Liver (tissue), 8 donors: ENCODE measurements at regions not wholly inside any gene's neighbourhood (a gene's known extent, or its start where the extent isn't known, plus 50 kb on each side); places are given as distances from the start of the nearest gene placed in this dataset.

ENCODE experiments used
- DNase-seq: peaks from one replicate; pipeline ENCODE4 v3.0.0-alpha.2; 2017; ENCODE audit warnings: low spot score
- H3K27ac ChIP-seq, 2 donors: one replicate each; pipeline ENCODE4 v1.7.0; 2013; ENCODE audit warnings: inconsistent platforms in 2 of 2, low read length in 2 of 2, control low read depth in 1 of 2, low read depth in 1 of 2, mild to moderate bottlenecking in 1 of 2
- H3K27me3 ChIP-seq, 4 donors: one replicate each; pipeline versions ENCODE4 v1.6.1 to v1.7.0; 2013; ENCODE audit warnings: low read length in 3 of 4, inconsistent platforms in 1 of 4, mild to moderate bottlenecking in 1 of 4, moderate library complexity in 1 of 4; ENCODE audit not compliant: control insufficient read depth in 4 of 4, insufficient read depth in 4 of 4
- H3K36me3 ChIP-seq, 4 donors: one replicate each; pipeline versions ENCODE4 v1.6.1 to v1.7.0; 2013; ENCODE audit warnings: low read length in 3 of 4, mild to moderate bottlenecking in 3 of 4, low read depth in 1 of 4, moderate library complexity in 1 of 4; ENCODE audit not compliant: control insufficient read depth in 4 of 4, insufficient read depth in 3 of 4
- H3K4me1 ChIP-seq, 4 donors: one replicate each; pipeline versions ENCODE4 v1.6.1 to v1.7.0; 2013; ENCODE audit warnings: low read length in 3 of 4, mild to moderate bottlenecking in 3 of 4, moderate library complexity in 1 of 4; ENCODE audit not compliant: control insufficient read depth in 4 of 4, insufficient read depth in 4 of 4
- H3K4me3 ChIP-seq, 3 donors: one replicate each; pipeline versions ENCODE4 v1.6.1 to v1.7.0; 2013; ENCODE audit warnings: low read length in 3 of 3, control low read depth in 1 of 3, low read depth in 1 of 3, mild to moderate bottlenecking in 1 of 3
- H3K9ac ChIP-seq, 2 donors: one replicate each; pipeline ENCODE4 v1.7.0; 2013; ENCODE audit warnings: low read length in 2 of 2, mild to moderate bottlenecking in 2 of 2, moderate library complexity in 2 of 2, control low read depth in 1 of 2, low read depth in 1 of 2
- H3K9me3 ChIP-seq, 4 donors: one replicate each; pipeline versions ENCODE4 v1.6.1 to v1.7.0; 2013; ENCODE audit warnings: low read length in 3 of 4; ENCODE audit not compliant: control insufficient read depth in 4 of 4
- EGR1 ChIP-seq, 2 donors: IDR thresholded peaks; 2 replicates each; pipeline ENCODE4 v1.6.1; 2016 to 2018; ENCODE audit warnings: antibody characterized with exemption in 2 of 2, low read depth in 2 of 2
- FOXA1 ChIP-seq: IDR thresholded peaks from 2 replicates; pipeline ENCODE4 v1.6.1; 2016; ENCODE audit warnings: antibody characterized with exemption
- FOXA2 ChIP-seq: IDR thresholded peaks from 2 replicates; pipeline ENCODE4 v1.6.1; 2016; ENCODE audit warnings: antibody characterized with exemption
- GABPA ChIP-seq, 2 donors: IDR thresholded peaks in 1 of 2; conservative IDR thresholded peaks in 1 of 2; 2 replicates each; pipeline ENCODE4 v1.6.1; 2016; ENCODE audit warnings: antibody characterized with exemption in 2 of 2, mild to moderate bottlenecking in 1 of 2, moderate library complexity in 1 of 2
- HNF4G ChIP-seq: IDR thresholded peaks from 2 replicates; pipeline ENCODE4 v1.6.1; 2016; ENCODE audit warnings: antibody characterized with exemption
- JUND ChIP-seq, 2 donors: IDR thresholded peaks; 2 replicates each; pipeline ENCODE4 v1.6.1; 2016; ENCODE audit warnings: antibody characterized with exemption in 2 of 2
- NR2F2 ChIP-seq: IDR thresholded peaks from 2 replicates; pipeline ENCODE4 v1.6.1; 2016; ENCODE audit warnings: antibody characterized with exemption
- RAD21 ChIP-seq, 2 donors: IDR thresholded peaks; 2 replicates each; pipeline ENCODE4 v1.6.1; 2016; ENCODE audit warnings: antibody characterized with exemption in 2 of 2, mild to moderate bottlenecking in 2 of 2
- RXRA ChIP-seq, 2 donors: IDR thresholded peaks; 2 replicates each; pipeline ENCODE4 v1.6.1; 2017 to 2018; ENCODE audit warnings: antibody characterized with exemption in 2 of 2, mild to moderate bottlenecking in 1 of 2
- SP1 ChIP-seq: IDR thresholded peaks from 2 replicates; pipeline ENCODE4 v1.6.1; 2018; ENCODE audit warnings: antibody characterized with exemption, mild to moderate bottlenecking
- TAF1 ChIP-seq: conservative IDR thresholded peaks from 2 replicates; pipeline ENCODE4 v1.6.1; 2016; ENCODE audit warnings: antibody characterized with exemption, mild to moderate bottlenecking
- YY1 ChIP-seq: IDR thresholded peaks from 2 replicates; pipeline ENCODE4 v1.6.1; 2016; ENCODE audit warnings: antibody characterized with exemption, mild to moderate bottlenecking
- WGBS: extraction: QIAGEN DNeasy Blood & Tissue Kit; methylation state at CpG from one replicate; pipeline ENCODE4 v1.1.7; 2013; 5-methylcytosine and 5-hydroxymethylcytosine counted together
- TF ChIP-seq, protein P1 (sequence below): IDR thresholded peaks from 2 replicates; pipeline ENCODE4 v1.6.1; 2016; ENCODE audit warnings: antibody characterized with exemption
- TF ChIP-seq, protein P2 (sequence below): fragments of 150-350 bp; IDR thresholded peaks from 2 replicates; pipeline ENCODE4 v1.5.1; 2017; ENCODE audit warnings: improper control_type of control experiment, low read depth, low read length; ENCODE audit not compliant: missing input control
- TF ChIP-seq, protein P3 (sequence below): IDR thresholded peaks from 2 replicates; pipeline ENCODE4 v1.6.1; 2016; ENCODE audit warnings: antibody characterized with exemption
- TF ChIP-seq, protein P4 (sequence below): IDR thresholded peaks from 2 replicates; pipeline ENCODE4 v1.6.1; 2016; ENCODE audit warnings: antibody characterized with exemption, mild to moderate bottlenecking
- TF ChIP-seq, protein P5 (sequence below): IDR thresholded peaks from 2 replicates; pipeline ENCODE4 v1.6.1; 2016; ENCODE audit warnings: antibody characterized with exemption
- donor health status: healthy.
- donor health status: healthy.
- donor health status: healthy.
- donor health status: healthy.
- donor health status: healthy.

DNA sequence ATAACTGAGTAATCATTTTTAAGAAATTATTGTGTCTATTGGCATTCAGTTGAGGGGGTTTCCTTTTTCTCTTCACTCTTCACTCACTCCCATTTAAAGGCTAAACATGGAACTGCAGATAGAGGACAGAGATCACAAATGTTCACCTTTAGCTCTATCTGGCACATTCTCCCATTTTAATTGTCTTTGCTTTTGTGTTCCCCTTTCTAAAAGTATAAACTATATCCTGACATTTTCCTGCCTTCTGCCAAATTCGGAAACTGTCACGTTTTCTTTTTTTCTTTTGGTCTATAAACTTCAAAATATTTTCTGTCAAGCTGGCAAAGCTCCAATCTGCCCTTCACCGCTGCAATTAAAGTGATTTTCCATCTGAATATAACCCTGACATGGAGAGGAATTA lies 219.8 kb upstream of the CDKN3 start:
- peaks cover 0 to 4% (median 1%) of the 10 kb centered on the region in 4 donors for H3K4me1 ChIP-seq
- no peak for DNase-seq

More for the DNA sequence above, 219.8 kb upstream of the CDKN3 start:
- Histone ChIP-seq H3K4me3 (no peak overlapping the region), H3K27ac (no peak overlapping the region), H3K27me3 (no peaks in the 10 kb centered on the region), H3K36me3 (no peaks in the 10 kb centered on the region), H3K9ac (no peak overlapping the region), H3K9me3 (no peaks in the 10 kb centered on the region)
- TF ChIP-seq FOXA2 (no peak), TAF1 (no peak), YY1 (no peak), GABPA (IDR thresholded peaks at IDR 0.05 in 1 of 2, conservative IDR thresholded peaks at IDR 0.05 in 1 of 2) (no peak), SP1 (no peak), RAD21 (IDR thresholded peaks at IDR 0.05) (no peak), JUND (IDR thresholded peaks at IDR 0.05) (no peak), RXRA (IDR thresholded peaks at IDR 0.05) (no peak), EGR1 (IDR thresholded peaks at IDR 0.05; ENCODE audit: low read depth in 2 of 2) (no peak), FOXA1 (no peak), NR2F2 (no peak), HNF4G (no peak)
- TF ChIP-seq, protein P1, sequence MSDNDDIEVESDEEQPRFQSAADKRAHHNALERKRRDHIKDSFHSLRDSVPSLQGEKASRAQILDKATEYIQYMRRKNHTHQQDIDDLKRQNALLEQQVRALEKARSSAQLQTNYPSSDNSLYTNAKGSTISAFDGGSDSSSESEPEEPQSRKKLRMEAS = no peak
- TF ChIP-seq, protein P2, sequence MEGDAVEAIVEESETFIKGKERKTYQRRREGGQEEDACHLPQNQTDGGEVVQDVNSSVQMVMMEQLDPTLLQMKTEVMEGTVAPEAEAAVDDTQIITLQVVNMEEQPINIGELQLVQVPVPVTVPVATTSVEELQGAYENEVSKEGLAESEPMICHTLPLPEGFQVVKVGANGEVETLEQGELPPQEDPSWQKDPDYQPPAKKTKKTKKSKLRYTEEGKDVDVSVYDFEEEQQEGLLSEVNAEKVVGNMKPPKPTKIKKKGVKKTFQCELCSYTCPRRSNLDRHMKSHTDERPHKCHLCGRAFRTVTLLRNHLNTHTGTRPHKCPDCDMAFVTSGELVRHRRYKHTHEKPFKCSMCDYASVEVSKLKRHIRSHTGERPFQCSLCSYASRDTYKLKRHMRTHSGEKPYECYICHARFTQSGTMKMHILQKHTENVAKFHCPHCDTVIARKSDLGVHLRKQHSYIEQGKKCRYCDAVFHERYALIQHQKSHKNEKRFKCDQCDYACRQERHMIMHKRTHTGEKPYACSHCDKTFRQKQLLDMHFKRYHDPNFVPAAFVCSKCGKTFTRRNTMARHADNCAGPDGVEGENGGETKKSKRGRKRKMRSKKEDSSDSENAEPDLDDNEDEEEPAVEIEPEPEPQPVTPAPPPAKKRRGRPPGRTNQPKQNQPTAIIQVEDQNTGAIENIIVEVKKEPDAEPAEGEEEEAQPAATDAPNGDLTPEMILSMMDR = no peak
- TF ChIP-seq, protein P3, sequence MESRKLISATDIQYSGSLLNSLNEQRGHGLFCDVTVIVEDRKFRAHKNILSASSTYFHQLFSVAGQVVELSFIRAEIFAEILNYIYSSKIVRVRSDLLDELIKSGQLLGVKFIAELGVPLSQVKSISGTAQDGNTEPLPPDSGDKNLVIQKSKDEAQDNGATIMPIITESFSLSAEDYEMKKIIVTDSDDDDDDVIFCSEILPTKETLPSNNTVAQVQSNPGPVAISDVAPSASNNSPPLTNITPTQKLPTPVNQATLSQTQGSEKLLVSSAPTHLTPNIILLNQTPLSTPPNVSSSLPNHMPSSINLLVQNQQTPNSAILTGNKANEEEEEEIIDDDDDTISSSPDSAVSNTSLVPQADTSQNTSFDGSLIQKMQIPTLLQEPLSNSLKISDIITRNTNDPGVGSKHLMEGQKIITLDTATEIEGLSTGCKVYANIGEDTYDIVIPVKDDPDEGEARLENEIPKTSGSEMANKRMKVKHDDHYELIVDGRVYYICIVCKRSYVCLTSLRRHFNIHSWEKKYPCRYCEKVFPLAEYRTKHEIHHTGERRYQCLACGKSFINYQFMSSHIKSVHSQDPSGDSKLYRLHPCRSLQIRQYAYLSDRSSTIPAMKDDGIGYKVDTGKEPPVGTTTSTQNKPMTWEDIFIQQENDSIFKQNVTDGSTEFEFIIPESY = no peak
- TF ChIP-seq, protein P4, sequence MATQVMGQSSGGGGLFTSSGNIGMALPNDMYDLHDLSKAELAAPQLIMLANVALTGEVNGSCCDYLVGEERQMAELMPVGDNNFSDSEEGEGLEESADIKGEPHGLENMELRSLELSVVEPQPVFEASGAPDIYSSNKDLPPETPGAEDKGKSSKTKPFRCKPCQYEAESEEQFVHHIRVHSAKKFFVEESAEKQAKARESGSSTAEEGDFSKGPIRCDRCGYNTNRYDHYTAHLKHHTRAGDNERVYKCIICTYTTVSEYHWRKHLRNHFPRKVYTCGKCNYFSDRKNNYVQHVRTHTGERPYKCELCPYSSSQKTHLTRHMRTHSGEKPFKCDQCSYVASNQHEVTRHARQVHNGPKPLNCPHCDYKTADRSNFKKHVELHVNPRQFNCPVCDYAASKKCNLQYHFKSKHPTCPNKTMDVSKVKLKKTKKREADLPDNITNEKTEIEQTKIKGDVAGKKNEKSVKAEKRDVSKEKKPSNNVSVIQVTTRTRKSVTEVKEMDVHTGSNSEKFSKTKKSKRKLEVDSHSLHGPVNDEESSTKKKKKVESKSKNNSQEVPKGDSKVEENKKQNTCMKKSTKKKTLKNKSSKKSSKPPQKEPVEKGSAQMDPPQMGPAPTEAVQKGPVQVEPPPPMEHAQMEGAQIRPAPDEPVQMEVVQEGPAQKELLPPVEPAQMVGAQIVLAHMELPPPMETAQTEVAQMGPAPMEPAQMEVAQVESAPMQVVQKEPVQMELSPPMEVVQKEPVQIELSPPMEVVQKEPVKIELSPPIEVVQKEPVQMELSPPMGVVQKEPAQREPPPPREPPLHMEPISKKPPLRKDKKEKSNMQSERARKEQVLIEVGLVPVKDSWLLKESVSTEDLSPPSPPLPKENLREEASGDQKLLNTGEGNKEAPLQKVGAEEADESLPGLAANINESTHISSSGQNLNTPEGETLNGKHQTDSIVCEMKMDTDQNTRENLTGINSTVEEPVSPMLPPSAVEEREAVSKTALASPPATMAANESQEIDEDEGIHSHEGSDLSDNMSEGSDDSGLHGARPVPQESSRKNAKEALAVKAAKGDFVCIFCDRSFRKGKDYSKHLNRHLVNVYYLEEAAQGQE = no peak
- TF ChIP-seq, protein P5, sequence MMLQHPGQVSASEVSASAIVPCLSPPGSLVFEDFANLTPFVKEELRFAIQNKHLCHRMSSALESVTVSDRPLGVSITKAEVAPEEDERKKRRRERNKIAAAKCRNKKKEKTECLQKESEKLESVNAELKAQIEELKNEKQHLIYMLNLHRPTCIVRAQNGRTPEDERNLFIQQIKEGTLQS = no peak
- 49% methylated on average over 3 of the region's 3 CpGs for WGBS
